ENCODE measurements at regions not wholly inside any gene's neighbourhood (a gene's known extent, or its start where the extent isn't known, plus 50 kb on each side); places are given as distances from the start of the nearest gene placed in this dataset.

GRCh38 chr3:13213911-13214846 lies 140.9 kb upstream of the IQSEC1 start:
- TF ChIP-seq CTCF (IDR thresholded peaks at IDR 0.05; ENCODE audit: low read length), result no peak
- TF ChIP-seq EZH2 (optimal IDR thresholded peaks at IDR 0.05; ENCODE audit: low read depth, low read length), result no peak
